ENCODE measurements at regions not wholly inside any gene's neighbourhood (a gene's known extent, or its start where the extent isn't known, plus 50 kb on each side); places are given as distances from the start of the nearest gene placed in this dataset.
A peak's percentile ranks its signal among the peaks of the same experiment; 100 is the strongest.

DNA sequence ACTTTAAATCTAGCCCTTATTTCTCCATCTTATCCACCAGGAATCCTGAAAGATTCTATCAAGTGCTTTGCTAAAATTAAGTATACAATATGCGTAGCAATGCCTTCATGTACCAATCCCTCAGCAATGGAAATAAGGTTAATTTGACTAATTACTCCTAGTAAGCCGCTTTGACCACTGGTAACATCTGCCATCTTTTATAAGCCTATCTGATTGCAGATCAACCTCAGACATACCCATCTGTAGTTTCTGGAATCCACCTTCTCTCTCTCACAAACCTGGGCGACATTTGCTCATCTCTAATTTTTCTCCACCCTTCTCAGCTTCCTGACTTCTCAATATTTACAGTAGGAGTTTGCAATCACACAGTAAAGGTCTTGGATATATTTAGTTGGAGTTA lies 138.8 kb upstream of the CRHR1 start:
- Mint-ChIP-seq H3K4me1 (peaks cover 2 to 8% (median 2%) of the 10 kb centered on the region in 3 donors), H3K4me3 (no peak overlapping the region), H3K9me3 (no peaks in the 10 kb centered on the region), H3K27ac (no peak overlapping the region), H3K36me3 (no peaks in the 10 kb centered on the region), H3K27me3 (peaks cover 4 to 24% (median 22%) of the 10 kb centered on the region in 3 donors)
- ATAC-seq (ENCODE audit: low read depth in 2 of 2) (no peak), DNase-seq (no peak)

DNA sequence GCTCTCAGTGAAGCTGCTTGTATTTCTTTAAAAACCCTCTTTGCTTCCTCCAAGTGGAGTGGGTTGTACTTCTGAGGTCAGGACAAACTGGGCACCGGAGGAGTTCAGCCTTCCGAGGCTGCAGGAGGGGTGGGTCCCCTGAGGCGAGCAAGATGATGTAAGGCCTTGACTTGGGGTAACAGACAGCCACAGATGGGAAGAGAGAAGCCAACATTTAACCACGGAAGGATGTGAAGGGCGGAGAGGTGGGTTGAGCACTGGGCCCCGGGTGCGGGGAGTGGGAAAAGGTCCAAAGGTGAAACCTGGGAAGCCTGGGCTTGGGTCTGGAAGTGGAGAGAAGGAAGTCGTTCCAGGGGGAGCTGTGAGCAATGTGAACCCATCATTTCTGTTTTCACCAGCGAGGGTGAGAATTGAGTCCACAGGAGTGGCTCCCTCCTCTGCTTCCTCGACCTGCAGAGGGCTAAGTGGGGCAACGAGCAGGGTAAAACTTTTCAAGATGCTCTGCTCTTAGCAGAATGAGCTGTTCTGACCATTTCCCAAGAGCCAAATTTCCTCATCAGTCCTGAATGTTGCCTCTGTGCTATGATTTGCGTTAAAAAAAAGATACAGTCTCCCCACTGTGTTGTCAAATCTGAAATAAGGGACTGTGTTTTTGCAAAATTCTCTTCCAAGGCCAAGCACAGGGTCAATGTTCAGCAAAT lies 137.7 kb upstream of the CRHR1 start:
- no peak overlapping the region for H3K4me3 Mint-ChIP-seq
- H3K4me1 Mint-ChIP-seq, result peaks cover 0 to 5% (median 0%) of the 10 kb centered on the region in 3 donors
- peaks cover 4 to 27% (median 22%) of the 10 kb centered on the region in 3 donors for H3K27me3 Mint-ChIP-seq
- no peak overlapping the region for H3K27ac Mint-ChIP-seq
- ATAC-seq (ENCODE audit: low read depth in 2 of 2) (no peak), DNase-seq (no peak)
- no peaks in the 10 kb centered on the region for H3K36me3 Mint-ChIP-seq
- H3K9me3 Mint-ChIP-seq, result no peaks in the 10 kb centered on the region

GRCh38 chr17:45648642-45649041 lies 135.5 kb upstream of the CRHR1 start:
- no peak for DNase-seq
- Mint-ChIP-seq H3K27ac (peak overlapping the region in 1 of 6 donors; percentile 83), H3K36me3 (peaks cover 0 to 6% of the 10 kb centered on the region in 2 donors), H3K4me1 (peaks cover 0 to 5% (median 0%) of the 10 kb centered on the region in 3 donors), H3K4me3 (no peak overlapping the region), H3K27me3 (peaks cover 4 to 38% (median 30%) of the 10 kb centered on the region in 3 donors), H3K9me3 (no peaks in the 10 kb centered on the region)
- no peak for ATAC-seq (ENCODE audit: low read depth in 2 of 2)

DNA sequence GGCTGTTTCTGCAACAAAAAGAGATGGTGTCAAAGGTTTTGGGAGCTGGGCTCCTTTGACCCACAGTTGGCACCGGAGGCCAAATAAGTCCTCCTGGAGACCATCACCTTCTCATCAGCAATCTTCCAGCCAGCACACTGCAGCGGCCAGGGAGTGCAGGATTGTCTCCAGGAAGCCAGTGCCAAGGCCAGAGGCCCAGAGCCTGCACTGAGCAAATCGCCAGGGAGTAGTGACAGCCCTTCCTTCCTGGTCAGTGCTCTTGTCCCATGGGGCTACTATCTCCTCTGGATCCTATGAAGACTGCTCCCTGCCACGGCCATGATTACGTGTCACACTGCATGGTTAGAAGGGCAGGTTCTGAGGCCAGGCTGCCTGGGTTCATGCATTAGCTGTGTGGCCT lies 134.3 kb upstream of the CRHR1 start:
- Mint-ChIP-seq H3K27me3 (peaks cover 4 to 38% (median 30%) of the 10 kb centered on the region in 3 donors), H3K36me3 (peaks cover 0 to 6% of the 10 kb centered on the region in 2 donors), H3K27ac (no peak overlapping the region), H3K4me3 (no peak overlapping the region), H3K9me3 (no peaks in the 10 kb centered on the region), H3K4me1 (peaks cover 0 to 5% (median 0%) of the 10 kb centered on the region in 3 donors)
- ATAC-seq (ENCODE audit: low read depth in 2 of 2) (no peak), DNase-seq (no peak)

DNA sequence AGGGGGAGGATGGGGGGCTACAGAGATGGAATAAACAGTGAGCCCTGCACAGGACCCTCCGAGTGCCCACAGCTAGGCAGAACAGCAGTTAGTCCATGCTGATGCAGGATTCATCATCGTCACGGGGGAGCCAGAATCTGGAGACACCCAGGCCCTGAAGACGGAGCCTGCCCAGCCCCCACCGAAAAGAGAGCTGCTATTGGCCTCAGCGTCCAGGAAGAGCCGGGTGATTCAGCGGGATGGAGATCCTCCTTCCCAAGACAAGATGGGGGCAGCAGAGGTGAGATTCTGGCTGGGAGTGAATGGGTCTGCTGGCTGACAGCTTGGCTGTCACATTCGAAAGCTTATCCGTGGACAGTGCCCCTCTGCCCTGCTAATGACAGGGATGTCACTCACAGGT lies 133.6 kb upstream of the CRHR1 start:
- no peak overlapping the region for H3K27ac Mint-ChIP-seq

GRCh38 chr17:45651145-45651709 lies 132.9 kb upstream of the CRHR1 start:
- ATAC-seq (ENCODE audit: low read depth in 2 of 2) (no peak), DNase-seq (no peak)
- Mint-ChIP-seq H3K27me3 (peaks cover 2 to 44% (median 27%) of the 10 kb centered on the region in 3 donors), H3K9me3 (no peaks in the 10 kb centered on the region), H3K4me3 (no peak overlapping the region), H3K36me3 (peaks cover 0 to 6% of the 10 kb centered on the region in 2 donors), H3K27ac (peak overlapping the region in 2 of 6 donors; percentile 21 to 50), H3K4me1 (peaks cover 0 to 3% (median 0%) of the 10 kb centered on the region in 3 donors)

More for the DNA sequence above, 133.6 kb upstream of the CRHR1 start:
- DNase-seq (no peak), ATAC-seq (ENCODE audit: low read depth in 2 of 2) (no peak)
- Mint-ChIP-seq H3K9me3 (no peaks in the 10 kb centered on the region), H3K4me1 (peaks cover 0 to 5% (median 0%) of the 10 kb centered on the region in 3 donors), H3K4me3 (no peak overlapping the region), H3K36me3 (peaks cover 0 to 6% of the 10 kb centered on the region in 2 donors), H3K27me3 (peaks cover 4 to 42% (median 30%) of the 10 kb centered on the region in 3 donors)

DNA sequence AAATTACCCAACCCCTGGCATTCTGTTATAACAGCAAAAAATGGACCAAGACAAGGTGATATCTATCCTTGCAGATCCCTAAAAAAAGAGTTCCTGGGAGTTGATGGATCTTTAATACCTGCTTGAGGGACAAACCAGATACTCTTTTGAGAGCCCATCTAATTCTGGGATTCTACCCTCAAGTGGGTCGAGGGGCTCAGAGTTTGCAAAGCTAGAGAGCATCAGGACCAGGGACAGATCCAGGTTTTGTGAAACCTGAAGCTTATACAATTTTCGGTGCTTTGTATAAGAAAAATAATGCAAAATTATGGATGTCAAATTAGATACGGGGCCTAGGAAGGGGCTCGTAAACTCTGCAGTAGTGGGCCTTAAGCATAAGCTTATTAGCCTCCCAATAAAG lies 130.5 kb upstream of the CRHR1 start:
- ATAC-seq (ENCODE audit: low read depth in 2 of 2) (no peak), DNase-seq (no peak)
- no peaks in the 10 kb centered on the region for H3K4me1 Mint-ChIP-seq
- H3K36me3 Mint-ChIP-seq, result peaks cover 0 to 6% of the 10 kb centered on the region in 2 donors
- H3K27ac Mint-ChIP-seq, result no peak overlapping the region
- H3K4me3 Mint-ChIP-seq, result no peak overlapping the region
- peaks cover 4 to 42% (median 29%) of the 10 kb centered on the region in 3 donors for H3K27me3 Mint-ChIP-seq
- no peaks in the 10 kb centered on the region for H3K9me3 Mint-ChIP-seq

GRCh38 chr17:45656527-45657181 lies 127.5 kb upstream of the CRHR1 start:
- DNase-seq (no peak), ATAC-seq (ENCODE audit: low read depth in 2 of 2) (no peak)
- Mint-ChIP-seq H3K4me3 (no peak overlapping the region), H3K4me1 (no peaks in the 10 kb centered on the region), H3K9me3 (peaks cover 0 to 2% (median 0%) of the 10 kb centered on the region in 7 donors), H3K27ac (no peak overlapping the region), H3K36me3 (peaks cover 0 to 4% of the 10 kb centered on the region in 2 donors), H3K27me3 (peaks cover 10 to 46% (median 23%) of the 10 kb centered on the region in 3 donors)

DNA sequence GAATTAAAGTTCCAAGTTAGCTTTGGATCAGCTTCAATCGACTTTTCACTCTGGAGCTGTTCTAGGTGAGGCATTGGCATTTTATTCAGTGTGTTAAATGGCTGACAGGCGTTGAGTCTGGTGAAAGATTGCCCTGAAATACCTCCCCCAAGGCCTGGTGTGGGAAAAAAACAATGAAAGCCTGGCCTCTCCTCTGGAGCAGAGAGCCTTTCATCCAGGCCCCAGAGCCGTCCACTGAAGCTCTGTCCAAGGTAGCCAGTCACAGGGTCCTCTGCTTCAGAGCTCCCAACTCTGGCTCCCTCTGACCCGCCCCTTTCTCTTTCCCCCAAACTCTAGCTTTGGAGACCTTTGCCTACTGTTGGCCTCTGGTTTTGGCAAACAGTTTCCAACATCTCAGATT lies 123.6 kb upstream of the CRHR1 start:
- Mint-ChIP-seq H3K27me3 (peaks cover 26 to 60% (median 41%) of the 10 kb centered on the region in 3 donors), H3K36me3 (no peaks in the 10 kb centered on the region), H3K4me3 (no peak overlapping the region), H3K4me1 (no peaks in the 10 kb centered on the region), H3K27ac (no peak overlapping the region), H3K9me3 (peaks cover 0 to 10% (median 5%) of the 10 kb centered on the region in 7 donors)
- no peak for ATAC-seq (ENCODE audit: low read depth in 2 of 2)
- DNase-seq, result no peak

DNA sequence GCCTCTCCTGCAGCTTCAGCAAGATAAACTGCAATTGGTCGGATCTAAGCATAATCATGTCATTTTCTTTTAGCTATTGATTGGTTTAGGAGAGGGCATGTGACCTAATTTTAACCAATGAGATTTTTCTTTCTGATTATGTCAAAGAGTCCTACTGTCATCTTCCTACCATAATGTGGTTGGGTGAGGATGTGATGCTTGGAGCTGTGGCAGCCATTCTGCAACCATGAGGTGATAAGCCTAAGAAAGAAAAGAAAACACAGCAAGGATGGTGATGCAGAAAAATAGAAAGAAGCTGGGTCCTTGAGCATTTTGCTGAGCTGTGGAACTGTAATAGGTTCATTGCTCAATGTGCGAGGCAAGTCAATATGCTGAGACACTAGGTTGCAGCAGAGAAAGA lies 121.7 kb upstream of the CRHR1 start:
- Mint-ChIP-seq H3K4me1 (no peaks in the 10 kb centered on the region), H3K27me3 (peaks cover 26 to 54% (median 43%) of the 10 kb centered on the region in 3 donors), H3K36me3 (no peaks in the 10 kb centered on the region), H3K27ac (no peak overlapping the region), H3K9me3 (peaks cover 0 to 10% (median 5%) of the 10 kb centered on the region in 7 donors), H3K4me3 (no peak overlapping the region)
- no peak for ATAC-seq (ENCODE audit: low read depth in 2 of 2)
- no peak for DNase-seq

GRCh38 chr17:45663772-45664171 lies 120.3 kb upstream of the CRHR1 start:
- Mint-ChIP-seq H3K4me3 (no peak overlapping the region), H3K27ac (no peak overlapping the region), H3K36me3 (no peaks in the 10 kb centered on the region), H3K9me3 (peaks cover 0 to 10% (median 5%) of the 10 kb centered on the region in 7 donors), H3K27me3 (peaks cover 24 to 58% (median 49%) of the 10 kb centered on the region in 3 donors), H3K4me1 (no peaks in the 10 kb centered on the region)
- ATAC-seq (ENCODE audit: low read depth in 2 of 2) (no peak), DNase-seq (no peak)

DNA sequence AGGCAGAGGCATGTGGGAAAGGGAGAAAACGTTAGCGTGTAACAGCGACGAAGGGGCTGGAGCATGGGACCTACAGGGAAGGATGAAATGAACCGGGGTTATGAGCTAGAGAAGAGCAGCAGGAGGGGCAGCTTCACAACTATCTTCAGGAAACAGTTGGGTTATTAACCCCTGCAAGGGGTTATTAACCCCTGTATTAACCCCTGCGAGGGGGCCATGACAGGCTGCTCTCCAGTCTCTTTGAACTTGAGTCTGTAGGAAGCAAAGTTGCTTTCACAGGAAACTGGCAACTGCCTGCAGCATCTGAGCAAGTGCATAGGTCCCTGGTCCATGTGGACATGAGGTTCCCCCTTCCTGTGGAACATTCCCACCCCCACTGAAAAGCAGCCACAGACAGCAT lies 119.2 kb upstream of the CRHR1 start:
- peaks cover 29 to 59% (median 49%) of the 10 kb centered on the region in 3 donors for H3K27me3 Mint-ChIP-seq
- ATAC-seq (ENCODE audit: low read depth in 2 of 2), result no peak
- no peak overlapping the region for H3K27ac Mint-ChIP-seq
- no peaks in the 10 kb centered on the region for H3K36me3 Mint-ChIP-seq
- no peaks in the 10 kb centered on the region for H3K4me1 Mint-ChIP-seq
- H3K4me3 Mint-ChIP-seq, result no peak overlapping the region
- DNase-seq, result no peak
- peaks cover 0 to 10% (median 5%) of the 10 kb centered on the region in 7 donors for H3K9me3 Mint-ChIP-seq

GRCh38 chr17:45666046-45666600 lies 118.0 kb upstream of the CRHR1 start:
- Mint-ChIP-seq H3K36me3 (no peaks in the 10 kb centered on the region), H3K27ac (no peak overlapping the region), H3K27me3 (peaks cover 30 to 49% (median 44%) of the 10 kb centered on the region in 3 donors), H3K9me3 (peaks cover 0 to 10% (median 5%) of the 10 kb centered on the region in 7 donors), H3K4me1 (no peaks in the 10 kb centered on the region), H3K4me3 (no peak overlapping the region)
- no peak for DNase-seq
- no peak for ATAC-seq (ENCODE audit: low read depth in 2 of 2)

All from naive B cell (primary cell).